ENCODE measurements at regions not wholly inside any gene's neighbourhood (a gene's known extent, or its start where the extent isn't known, plus 50 kb on each side); places are given as distances from the start of the nearest gene placed in this dataset.

- Histone ChIP-seq H3K27me3 (ENCODE audit: insufficient read depth, low read depth) (no peaks in the 10 kb centered on the region), H3K4me1 (replicated peaks; ENCODE audit: insufficient read depth) (peaks cover 47% of the 10 kb centered on the region), H4K20me1 (ENCODE audit: insufficient read depth) (no peaks in the 10 kb centered on the region), H3K9me2 (ENCODE audit: insufficient read depth) (no peaks in the 10 kb centered on the region), H3K4me2 (no peak overlapping the region), H3F3A (ENCODE audit: insufficient read depth, low read depth) (peaks cover 13% of the 10 kb centered on the region), H2AFZ (no peak overlapping the region), H3K79me2 (ENCODE audit: low read depth) (no peaks in the 10 kb centered on the region), H3K9me3 (ENCODE audit: insufficient read depth, low read depth) (no peaks in the 10 kb centered on the region), H3K36me3 (ENCODE audit: low read depth) (no peaks in the 10 kb centered on the region), H3K27ac (no peak overlapping the region), H3K4me3 (no peak overlapping the region)
- BruUV-seq (replicated peaks) = no TSS peak
- no peak for DNase-seq
- ChIA-PET POLR2A (ENCODE audit: unreplicated experiment) (no interaction called here), CTCF (no interaction called here)
- intact Hi-C loops (cut with micrococcal nuclease; ENCODE audit: unreplicated experiment) = no loop called here
- TF ChIP-seq CTCF (conservative IDR thresholded peaks at IDR 0.05) = no peak
- TF ChIP-seq EZH2 (IDR thresholded peaks at IDR 0.05; ENCODE audit: low read depth) = no peak
Observed at GRCh38 chr6:43870660-43871061, 100.7 kb downstream of the VEGFA start.

GRCh38 chr6:43869792-43870659 lies 100.0 kb downstream of the VEGFA start:
- Histone ChIP-seq H3K27ac (no peak overlapping the region), H2AFZ (no peak overlapping the region), H3K79me2 (ENCODE audit: low read depth) (no peaks in the 10 kb centered on the region), H3K4me2 (no peak overlapping the region), H4K20me1 (ENCODE audit: insufficient read depth) (no peaks in the 10 kb centered on the region), H3K4me1 (replicated peaks; ENCODE audit: insufficient read depth) (peaks cover 41% of the 10 kb centered on the region), H3K36me3 (ENCODE audit: low read depth) (no peaks in the 10 kb centered on the region), H3K9me3 (ENCODE audit: insufficient read depth, low read depth) (no peaks in the 10 kb centered on the region), H3K27me3 (ENCODE audit: insufficient read depth, low read depth) (no peaks in the 10 kb centered on the region), H3K9me2 (ENCODE audit: insufficient read depth) (no peaks in the 10 kb centered on the region), H3K4me3 (no peak overlapping the region), H3F3A (ENCODE audit: insufficient read depth, low read depth) (peaks cover 11% of the 10 kb centered on the region)
- TF ChIP-seq EZH2 (IDR thresholded peaks at IDR 0.05; ENCODE audit: low read depth) = no peak
- no peak for TF ChIP-seq CTCF (conservative IDR thresholded peaks at IDR 0.05)
- intact Hi-C loops (cut with micrococcal nuclease; ENCODE audit: unreplicated experiment) = no loop called here
- POLR2A ChIA-PET (ENCODE audit: unreplicated experiment) = interaction anchor here (0.6 kb wide), 1 partner anchor 207 kb away, joined by 3 read pairs; no protein-coding TSS in a partner anchor
- no TSS peak for BruUV-seq (replicated peaks)
- CTCF ChIA-PET = no interaction called here
- no peak for DNase-seq

- H4K20me1 ChIP-seq (ENCODE audit: insufficient read depth) = no peaks in the 10 kb centered on the region
- DNase-seq = no peak
- peaks cover 32% of the 10 kb centered on the region for H3K4me1 ChIP-seq (replicated peaks; ENCODE audit: insufficient read depth)
- H3K79me2 ChIP-seq (ENCODE audit: low read depth) = no peaks in the 10 kb centered on the region
- H2AFZ ChIP-seq = no peak overlapping the region
- TF ChIP-seq EZH2 (IDR thresholded peaks at IDR 0.05; ENCODE audit: low read depth) (no peak), CTCF (conservative IDR thresholded peaks at IDR 0.05) (no peak)
- H3K4me2 ChIP-seq = no peak overlapping the region
- H3K27ac ChIP-seq = no peak overlapping the region
- no peak overlapping the region for H3K4me3 ChIP-seq
- H3K9me3 ChIP-seq (ENCODE audit: insufficient read depth, low read depth) = no peaks in the 10 kb centered on the region
- ChIA-PET POLR2A (ENCODE audit: unreplicated experiment) (interaction anchor here (0.6 kb wide), 1 partner anchor 206 kb away, joined by 3 read pairs; no protein-coding TSS in a partner anchor), CTCF (no interaction called here)
- intact Hi-C loops (cut with micrococcal nuclease; ENCODE audit: unreplicated experiment) = no loop called here
- BruUV-seq (replicated peaks) = no TSS peak
- no peaks in the 10 kb centered on the region for H3K36me3 ChIP-seq (ENCODE audit: low read depth)
- H3F3A ChIP-seq (ENCODE audit: insufficient read depth, low read depth) = 0 out of 2 replicates have a peak, but pooled peaks cover 4% of the 10 kb centered on the region
- no peaks in the 10 kb centered on the region for H3K27me3 ChIP-seq (ENCODE audit: insufficient read depth, low read depth)
- H3K9me2 ChIP-seq (ENCODE audit: insufficient read depth) = no peaks in the 10 kb centered on the region
Observed at GRCh38 chr6:43869079-43869710, 99.2 kb downstream of the VEGFA start.

All from PC-9 (cell line).